ENCODE measurements at regions not wholly inside any gene's neighbourhood (a gene's known extent, or its start where the extent isn't known, plus 50 kb on each side); places are given as distances from the start of the nearest gene placed in this dataset.

DNA sequence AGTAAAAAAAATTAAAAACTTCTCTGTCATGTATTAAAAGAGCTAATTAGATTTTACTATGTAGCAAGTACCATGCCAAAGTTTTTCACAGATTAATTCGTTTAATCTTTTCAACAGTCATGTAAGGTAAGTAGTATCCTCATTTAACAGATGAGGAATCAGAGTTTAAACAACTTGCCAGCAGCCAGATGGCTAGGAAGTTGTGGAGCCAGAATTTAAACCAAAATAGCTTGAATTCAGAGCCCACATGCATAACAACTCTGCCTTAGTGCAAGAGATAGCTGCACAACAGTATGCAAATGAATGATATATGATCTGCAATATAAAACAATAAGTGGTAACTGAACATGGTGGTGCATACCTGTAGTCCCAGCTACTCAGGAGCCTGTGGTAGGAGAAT is 75.3 kb downstream of the NAP1L3 start:
- Histone ChIP-seq H3K27ac (ENCODE audit: control insufficient read depth, insufficient read depth) (no peak overlapping the region), H3K27me3 (replicated peaks in 1 of 2; ENCODE audit: control insufficient read depth in 2 of 2, insufficient read depth in 2 of 2, low read length in 1 of 2) (no peaks in the 10 kb centered on the region), H3K4me1 (ENCODE audit: control insufficient read depth, insufficient read depth, low read length) (no peaks in the 10 kb centered on the region), H3K4me2 (ENCODE audit: control insufficient read depth, insufficient read depth) (no peak overlapping the region), H3K9ac (ENCODE audit: control insufficient read depth, insufficient read depth, low read length) (no peak overlapping the region), H3K36me3 (ENCODE audit: control insufficient read depth in 2 of 2, insufficient read depth in 2 of 2, low read length in 1 of 2) (no peaks in the 10 kb centered on the region), H3K9me3 (replicated peaks; ENCODE audit: control insufficient read depth, insufficient read depth, low read length) (no peaks in the 10 kb centered on the region), H2AFZ (ENCODE audit: control insufficient read depth, low read depth, low read length) (no peak overlapping the region), H3K79me2 (ENCODE audit: control insufficient read depth, insufficient read depth, low read length) (no peaks in the 10 kb centered on the region), H4K20me1 (ENCODE audit: control insufficient read depth, insufficient read depth) (no peaks in the 10 kb centered on the region), H3K4me3 (no peak overlapping the region)
- ATAC-seq: no peak
- POLR2A ChIA-PET: no interaction called here
- BruUV-seq (replicated peaks): no TSS peak
- WGBS (ENCODE audit: insufficient coverage, insufficient replicate concordance, low lambda C conversion rate, missing lambda C conversion rate): 0% methylated on average over 1 of the region's 1 CpG
- FAIRE-seq: no peak
- intact Hi-C loops (cut with micrococcal nuclease; ENCODE audit: unreplicated experiment) (no loop called here), in situ Hi-C loops (cut with MboI) (no loop called here)
- RAD21 ChIA-PET (ENCODE audit: unreplicated experiment): no interaction called here
- SMC1A ChIA-PET (ENCODE audit: uncharacterized antibody, unreplicated experiment): no interaction called here
- CTCF ChIA-PET: no interaction called here
- DNase-seq (ENCODE audit: low read depth, low spot score): no peak
- TF ChIP-seq, protein P1, sequence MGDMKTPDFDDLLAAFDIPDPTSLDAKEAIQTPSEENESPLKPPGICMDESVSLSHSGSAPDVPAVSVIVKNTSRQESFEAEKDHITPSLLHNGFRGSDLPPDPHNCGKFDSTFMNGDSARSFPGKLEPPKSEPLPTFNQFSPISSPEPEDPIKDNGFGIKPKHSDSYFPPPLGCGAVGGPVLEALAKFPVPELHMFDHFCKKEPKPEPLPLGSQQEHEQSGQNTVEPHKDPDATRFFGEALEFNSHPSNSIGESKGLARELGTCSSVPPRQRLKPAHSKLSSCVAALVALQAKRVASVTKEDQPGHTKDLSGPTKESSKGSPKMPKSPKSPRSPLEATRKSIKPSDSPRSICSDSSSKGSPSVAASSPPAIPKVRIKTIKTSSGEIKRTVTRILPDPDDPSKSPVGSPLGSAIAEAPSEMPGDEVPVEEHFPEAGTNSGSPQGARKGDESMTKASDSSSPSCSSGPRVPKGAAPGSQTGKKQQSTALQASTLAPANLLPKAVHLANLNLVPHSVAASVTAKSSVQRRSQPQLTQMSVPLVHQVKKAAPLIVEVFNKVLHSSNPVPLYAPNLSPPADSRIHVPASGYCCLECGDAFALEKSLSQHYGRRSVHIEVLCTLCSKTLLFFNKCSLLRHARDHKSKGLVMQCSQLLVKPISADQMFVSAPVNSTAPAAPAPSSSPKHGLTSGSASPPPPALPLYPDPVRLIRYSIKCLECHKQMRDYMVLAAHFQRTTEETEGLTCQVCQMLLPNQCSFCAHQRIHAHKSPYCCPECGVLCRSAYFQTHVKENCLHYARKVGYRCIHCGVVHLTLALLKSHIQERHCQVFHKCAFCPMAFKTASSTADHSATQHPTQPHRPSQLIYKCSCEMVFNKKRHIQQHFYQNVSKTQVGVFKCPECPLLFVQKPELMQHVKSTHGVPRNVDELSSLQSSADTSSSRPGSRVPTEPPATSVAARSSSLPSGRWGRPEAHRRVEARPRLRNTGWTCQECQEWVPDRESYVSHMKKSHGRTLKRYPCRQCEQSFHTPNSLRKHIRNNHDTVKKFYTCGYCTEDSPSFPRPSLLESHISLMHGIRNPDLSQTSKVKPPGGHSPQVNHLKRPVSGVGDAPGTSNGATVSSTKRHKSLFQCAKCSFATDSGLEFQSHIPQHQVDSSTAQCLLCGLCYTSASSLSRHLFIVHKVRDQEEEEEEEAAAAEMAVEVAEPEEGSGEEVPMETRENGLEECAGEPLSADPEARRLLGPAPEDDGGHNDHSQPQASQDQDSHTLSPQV (IDR thresholded peaks at IDR 0.05): no peak
- no peak for TF ChIP-seq HCFC1 (IDR thresholded peaks at IDR 0.05; ENCODE audit: low read length)
- TF ChIP-seq BMI1 (IDR thresholded peaks at IDR 0.05; ENCODE audit: borderline replicate concordance): no peak
- TF ChIP-seq, protein P2, sequence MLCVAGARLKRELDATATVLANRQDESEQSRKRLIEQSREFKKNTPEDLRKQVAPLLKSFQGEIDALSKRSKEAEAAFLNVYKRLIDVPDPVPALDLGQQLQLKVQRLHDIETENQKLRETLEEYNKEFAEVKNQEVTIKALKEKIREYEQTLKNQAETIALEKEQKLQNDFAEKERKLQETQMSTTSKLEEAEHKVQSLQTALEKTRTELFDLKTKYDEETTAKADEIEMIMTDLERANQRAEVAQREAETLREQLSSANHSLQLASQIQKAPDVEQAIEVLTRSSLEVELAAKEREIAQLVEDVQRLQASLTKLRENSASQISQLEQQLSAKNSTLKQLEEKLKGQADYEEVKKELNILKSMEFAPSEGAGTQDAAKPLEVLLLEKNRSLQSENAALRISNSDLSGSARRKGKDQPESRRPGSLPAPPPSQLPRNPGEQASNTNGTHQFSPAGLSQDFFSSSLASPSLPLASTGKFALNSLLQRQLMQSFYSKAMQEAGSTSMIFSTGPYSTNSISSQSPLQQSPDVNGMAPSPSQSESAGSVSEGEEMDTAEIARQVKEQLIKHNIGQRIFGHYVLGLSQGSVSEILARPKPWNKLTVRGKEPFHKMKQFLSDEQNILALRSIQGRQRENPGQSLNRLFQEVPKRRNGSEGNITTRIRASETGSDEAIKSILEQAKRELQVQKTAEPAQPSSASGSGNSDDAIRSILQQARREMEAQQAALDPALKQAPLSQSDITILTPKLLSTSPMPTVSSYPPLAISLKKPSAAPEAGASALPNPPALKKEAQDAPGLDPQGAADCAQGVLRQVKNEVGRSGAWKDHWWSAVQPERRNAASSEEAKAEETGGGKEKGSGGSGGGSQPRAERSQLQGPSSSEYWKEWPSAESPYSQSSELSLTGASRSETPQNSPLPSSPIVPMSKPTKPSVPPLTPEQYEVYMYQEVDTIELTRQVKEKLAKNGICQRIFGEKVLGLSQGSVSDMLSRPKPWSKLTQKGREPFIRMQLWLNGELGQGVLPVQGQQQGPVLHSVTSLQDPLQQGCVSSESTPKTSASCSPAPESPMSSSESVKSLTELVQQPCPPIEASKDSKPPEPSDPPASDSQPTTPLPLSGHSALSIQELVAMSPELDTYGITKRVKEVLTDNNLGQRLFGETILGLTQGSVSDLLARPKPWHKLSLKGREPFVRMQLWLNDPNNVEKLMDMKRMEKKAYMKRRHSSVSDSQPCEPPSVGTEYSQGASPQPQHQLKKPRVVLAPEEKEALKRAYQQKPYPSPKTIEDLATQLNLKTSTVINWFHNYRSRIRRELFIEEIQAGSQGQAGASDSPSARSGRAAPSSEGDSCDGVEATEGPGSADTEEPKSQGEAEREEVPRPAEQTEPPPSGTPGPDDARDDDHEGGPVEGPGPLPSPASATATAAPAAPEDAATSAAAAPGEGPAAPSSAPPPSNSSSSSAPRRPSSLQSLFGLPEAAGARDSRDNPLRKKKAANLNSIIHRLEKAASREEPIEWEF (IDR thresholded peaks at IDR 0.05; ENCODE audit: insufficient replicate concordance, low read depth, low read length): no peak
- no peak for TF ChIP-seq ZNF384 (IDR thresholded peaks at IDR 0.05; ENCODE audit: borderline replicate concordance, low read depth, low read length)
- TF ChIP-seq, protein P3, sequence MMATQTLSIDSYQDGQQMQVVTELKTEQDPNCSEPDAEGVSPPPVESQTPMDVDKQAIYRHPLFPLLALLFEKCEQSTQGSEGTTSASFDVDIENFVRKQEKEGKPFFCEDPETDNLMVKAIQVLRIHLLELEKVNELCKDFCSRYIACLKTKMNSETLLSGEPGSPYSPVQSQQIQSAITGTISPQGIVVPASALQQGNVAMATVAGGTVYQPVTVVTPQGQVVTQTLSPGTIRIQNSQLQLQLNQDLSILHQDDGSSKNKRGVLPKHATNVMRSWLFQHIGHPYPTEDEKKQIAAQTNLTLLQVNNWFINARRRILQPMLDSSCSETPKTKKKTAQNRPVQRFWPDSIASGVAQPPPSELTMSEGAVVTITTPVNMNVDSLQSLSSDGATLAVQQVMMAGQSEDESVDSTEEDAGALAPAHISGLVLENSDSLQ (IDR thresholded peaks at IDR 0.05): no peak
- TF ChIP-seq, protein P4, sequence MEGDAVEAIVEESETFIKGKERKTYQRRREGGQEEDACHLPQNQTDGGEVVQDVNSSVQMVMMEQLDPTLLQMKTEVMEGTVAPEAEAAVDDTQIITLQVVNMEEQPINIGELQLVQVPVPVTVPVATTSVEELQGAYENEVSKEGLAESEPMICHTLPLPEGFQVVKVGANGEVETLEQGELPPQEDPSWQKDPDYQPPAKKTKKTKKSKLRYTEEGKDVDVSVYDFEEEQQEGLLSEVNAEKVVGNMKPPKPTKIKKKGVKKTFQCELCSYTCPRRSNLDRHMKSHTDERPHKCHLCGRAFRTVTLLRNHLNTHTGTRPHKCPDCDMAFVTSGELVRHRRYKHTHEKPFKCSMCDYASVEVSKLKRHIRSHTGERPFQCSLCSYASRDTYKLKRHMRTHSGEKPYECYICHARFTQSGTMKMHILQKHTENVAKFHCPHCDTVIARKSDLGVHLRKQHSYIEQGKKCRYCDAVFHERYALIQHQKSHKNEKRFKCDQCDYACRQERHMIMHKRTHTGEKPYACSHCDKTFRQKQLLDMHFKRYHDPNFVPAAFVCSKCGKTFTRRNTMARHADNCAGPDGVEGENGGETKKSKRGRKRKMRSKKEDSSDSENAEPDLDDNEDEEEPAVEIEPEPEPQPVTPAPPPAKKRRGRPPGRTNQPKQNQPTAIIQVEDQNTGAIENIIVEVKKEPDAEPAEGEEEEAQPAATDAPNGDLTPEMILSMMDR (IDR thresholded peaks at IDR 0.05 in 2 of 3, conservative IDR thresholded peaks at IDR 0.05 in 1 of 3; ENCODE audit: control insufficient read depth in 2 of 3, extremely low read depth in 1 of 3, insufficient read depth in 1 of 3, low read depth in 3 of 3, low read length in 3 of 3): no peak
- TF ChIP-seq MTA3 (IDR thresholded peaks at IDR 0.05; ENCODE audit: borderline replicate concordance, low read length): no peak
- TF ChIP-seq SREBF2 (IDR thresholded peaks at IDR 0.05; ENCODE audit: low read length): no peak
- no peak for TF ChIP-seq ZNF274 (IDR thresholded peaks at IDR 0.05; ENCODE audit: insufficient read depth, insufficient read length)
- no peak for TF ChIP-seq IKZF1 (conservative IDR thresholded peaks at IDR 0.05)
- TF ChIP-seq, protein P5, sequence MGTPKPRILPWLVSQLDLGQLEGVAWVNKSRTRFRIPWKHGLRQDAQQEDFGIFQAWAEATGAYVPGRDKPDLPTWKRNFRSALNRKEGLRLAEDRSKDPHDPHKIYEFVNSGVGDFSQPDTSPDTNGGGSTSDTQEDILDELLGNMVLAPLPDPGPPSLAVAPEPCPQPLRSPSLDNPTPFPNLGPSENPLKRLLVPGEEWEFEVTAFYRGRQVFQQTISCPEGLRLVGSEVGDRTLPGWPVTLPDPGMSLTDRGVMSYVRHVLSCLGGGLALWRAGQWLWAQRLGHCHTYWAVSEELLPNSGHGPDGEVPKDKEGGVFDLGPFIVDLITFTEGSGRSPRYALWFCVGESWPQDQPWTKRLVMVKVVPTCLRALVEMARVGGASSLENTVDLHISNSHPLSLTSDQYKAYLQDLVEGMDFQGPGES (IDR thresholded peaks at IDR 0.05): no peak
